Ishikawa (cell line): ENCODE measurements at regions not wholly inside any gene's neighbourhood (a gene's known extent, or its start where the extent isn't known, plus 50 kb on each side); places are given as distances from the start of the nearest gene placed in this dataset.

Experiments used
- EP300 ChIP-seq: IDR thresholded peaks from 2 replicates; pipeline ENCODE4 v1.6.1; 2012; ENCODE audit warnings: borderline replicate concordance
- MAX ChIP-seq: IDR thresholded peaks from 2 replicates; pipeline ENCODE4 v1.6.1; 2012

- TF ChIP-seq EP300 (no peak), MAX (no peak)
Observed at GRCh38 chr17:51572115-51572514, 311.8 kb downstream of the UTP18 start.
